Caco-2 (cell line): ENCODE measurements at regions not wholly inside any gene's neighbourhood (a gene's known extent, or its start where the extent isn't known, plus 50 kb on each side); places are given as distances from the start of the nearest gene placed in this dataset.

ENCODE experiments used
- BruUV-seq: library from RNA; stranded (reverse); fragments of 400-500 nt; replicated peaks from 2 replicates; lab custom pipeline; 2021; lab: Mats Ljungman, UMichigan
- CTCF ChIA-PET: fragments of 300-600 bp; sonication (Branson Sonifier 250); formaldehyde crosslinking; loops from one replicate; lab custom pipeline; 2022; ENCODE audit warnings: antibody characterized with exemption; lab: Charles Lee
- POLR2A ChIA-PET: fragments of 300-600 bp; sonication (Branson Sonifier 250); formaldehyde crosslinking; loops from one replicate; lab custom pipeline; 2022; ENCODE audit warnings: antibody characterized with exemption; lab: Charles Lee
- DNase-seq, 2 experiments: peaks; one replicate each; pipeline versions ENCODE4 v3.0.0 to v3.0.0-alpha.2; 2020 to 2022
- H3K27me3 ChIP-seq: replicated peaks from 2 replicates; pipeline ENCODE4 v1.6.0; 2011; ENCODE audit warnings: low read length; ENCODE audit not compliant: control insufficient read depth, insufficient read depth
- H3K36me3 ChIP-seq: 2 replicates; pipeline ENCODE4 v1.5.1; 2011; ENCODE audit warnings: low read length; ENCODE audit not compliant: control insufficient read depth, insufficient read depth
- H3K4me1 ChIP-seq: fragments of 250-450 bp; sonication (Bioruptor Pico); 2 replicates; pipeline ENCODE4 v1.5.1; 2020; ENCODE audit warnings: mild to moderate bottlenecking
- H3K4me3 ChIP-seq: 2 replicates; pipeline ENCODE4 v1.5.1; 2011; ENCODE audit warnings: low read depth, mild to moderate bottlenecking, control low read depth, low read length
- H3K9me3 ChIP-seq: fragments of 250-450 bp; sonication (Bioruptor Pico); 2 replicates; pipeline ENCODE4 v1.5.1; 2020; ENCODE audit warnings: mild to moderate bottlenecking, moderate library complexity
- H3K27ac Mint-ChIP-seq: one replicate; pipeline ENCODE4 v1.8.0; 2022; ENCODE audit warnings: mixed read lengths; ENCODE audit not compliant: unreplicated experiment
- H3K27me3 Mint-ChIP-seq: one replicate; pipeline ENCODE4 v1.8.0; 2022; ENCODE audit warnings: mixed read lengths; ENCODE audit not compliant: insufficient read depth, unreplicated experiment
- H3K36me3 Mint-ChIP-seq: one replicate; pipeline ENCODE4 v1.8.0; 2022; ENCODE audit warnings: mild to moderate bottlenecking, mixed read lengths; ENCODE audit not compliant: insufficient read depth, unreplicated experiment
- H3K4me1 Mint-ChIP-seq: one replicate; pipeline ENCODE4 v1.8.0; 2022; ENCODE audit warnings: low read depth, mixed read lengths; ENCODE audit not compliant: unreplicated experiment
- H3K4me3 Mint-ChIP-seq: one replicate; pipeline ENCODE4 v1.8.0; 2022; ENCODE audit warnings: mild to moderate bottlenecking, moderate library complexity, mixed read lengths; ENCODE audit not compliant: unreplicated experiment
- H3K9me3 Mint-ChIP-seq: one replicate; pipeline ENCODE4 v1.8.0; 2022; ENCODE audit warnings: mixed read lengths; ENCODE audit not compliant: unreplicated experiment
- intact Hi-C: fragments of 100-400 bp; cut with micrococcal nuclease; formaldehyde crosslinking; loops from one replicate; pipeline ENCODE4 v1.10.0; 2022; ENCODE audit not compliant: unreplicated experiment
- TF ChIP-seq, protein P1 (sequence below), 2 experiments: fragments of 200-600 bp in 1 of 2; IDR thresholded peaks; 1 replicate in 1 of 2; 2 replicates in 1 of 2; pipeline versions ENCODE4 v1.5.1 to v1.8.0; 2011 to 2022; ENCODE audit warnings: antibody characterized with exemption in 1 of 2, control low read depth in 1 of 2, inconsistent platforms in 1 of 2, low read depth in 1 of 2, low read length in 1 of 2, mild to moderate bottlenecking in 1 of 2, moderate library complexity in 1 of 2; ENCODE audit not compliant: insufficient read depth in 1 of 2, severe bottlenecking in 1 of 2, unreplicated experiment in 1 of 2

DNA sequence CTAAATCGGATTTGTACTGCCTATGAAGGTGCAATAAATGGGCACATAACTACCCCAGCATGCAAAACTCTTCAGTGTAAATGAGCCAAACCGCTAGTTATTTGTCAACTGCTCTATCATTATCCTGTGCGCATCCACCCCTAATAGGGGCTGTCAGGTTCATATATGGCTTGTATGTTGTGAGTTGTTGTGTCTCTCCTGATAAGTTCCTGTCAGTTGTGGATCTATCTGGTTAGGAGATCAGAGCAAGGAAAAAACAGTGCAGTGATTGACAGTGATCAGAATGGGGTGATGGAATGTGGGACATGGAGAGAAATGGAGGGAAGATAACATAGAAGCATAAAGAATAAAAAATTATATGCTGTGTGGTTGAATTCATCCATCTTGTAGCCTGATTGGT lies 686.9 kb upstream of the ID4 start:
- Histone ChIP-seq H3K4me3 (no peak overlapping the region), H3K4me1 (no peaks in the 10 kb centered on the region), H3K36me3 (no peaks in the 10 kb centered on the region), H3K27me3 (no peaks in the 10 kb centered on the region), H3K9me3 (no peaks in the 10 kb centered on the region)
- H3K27ac Mint-ChIP-seq = no peak overlapping the region
- H3K4me3 Mint-ChIP-seq = no peak overlapping the region
- TF ChIP-seq, protein P1, sequence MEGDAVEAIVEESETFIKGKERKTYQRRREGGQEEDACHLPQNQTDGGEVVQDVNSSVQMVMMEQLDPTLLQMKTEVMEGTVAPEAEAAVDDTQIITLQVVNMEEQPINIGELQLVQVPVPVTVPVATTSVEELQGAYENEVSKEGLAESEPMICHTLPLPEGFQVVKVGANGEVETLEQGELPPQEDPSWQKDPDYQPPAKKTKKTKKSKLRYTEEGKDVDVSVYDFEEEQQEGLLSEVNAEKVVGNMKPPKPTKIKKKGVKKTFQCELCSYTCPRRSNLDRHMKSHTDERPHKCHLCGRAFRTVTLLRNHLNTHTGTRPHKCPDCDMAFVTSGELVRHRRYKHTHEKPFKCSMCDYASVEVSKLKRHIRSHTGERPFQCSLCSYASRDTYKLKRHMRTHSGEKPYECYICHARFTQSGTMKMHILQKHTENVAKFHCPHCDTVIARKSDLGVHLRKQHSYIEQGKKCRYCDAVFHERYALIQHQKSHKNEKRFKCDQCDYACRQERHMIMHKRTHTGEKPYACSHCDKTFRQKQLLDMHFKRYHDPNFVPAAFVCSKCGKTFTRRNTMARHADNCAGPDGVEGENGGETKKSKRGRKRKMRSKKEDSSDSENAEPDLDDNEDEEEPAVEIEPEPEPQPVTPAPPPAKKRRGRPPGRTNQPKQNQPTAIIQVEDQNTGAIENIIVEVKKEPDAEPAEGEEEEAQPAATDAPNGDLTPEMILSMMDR (IDR thresholded peaks at IDR 0.05; ENCODE audit: insufficient read depth in 1 of 2, low read depth in 1 of 2, low read length in 1 of 2, severe bottlenecking in 1 of 2, unreplicated experiment in 1 of 2) = no peak
- no peaks in the 10 kb centered on the region for H3K4me1 Mint-ChIP-seq
- ChIA-PET CTCF (no interaction called here), POLR2A (no interaction called here)
- intact Hi-C loops = no loop called here
- DNase-seq = no peak
- H3K36me3 Mint-ChIP-seq = no peaks in the 10 kb centered on the region
- BruUV-seq = no TSS peak
- peaks cover 5% of the 10 kb centered on the region for H3K27me3 Mint-ChIP-seq
- no peaks in the 10 kb centered on the region for H3K9me3 Mint-ChIP-seq

DNA sequence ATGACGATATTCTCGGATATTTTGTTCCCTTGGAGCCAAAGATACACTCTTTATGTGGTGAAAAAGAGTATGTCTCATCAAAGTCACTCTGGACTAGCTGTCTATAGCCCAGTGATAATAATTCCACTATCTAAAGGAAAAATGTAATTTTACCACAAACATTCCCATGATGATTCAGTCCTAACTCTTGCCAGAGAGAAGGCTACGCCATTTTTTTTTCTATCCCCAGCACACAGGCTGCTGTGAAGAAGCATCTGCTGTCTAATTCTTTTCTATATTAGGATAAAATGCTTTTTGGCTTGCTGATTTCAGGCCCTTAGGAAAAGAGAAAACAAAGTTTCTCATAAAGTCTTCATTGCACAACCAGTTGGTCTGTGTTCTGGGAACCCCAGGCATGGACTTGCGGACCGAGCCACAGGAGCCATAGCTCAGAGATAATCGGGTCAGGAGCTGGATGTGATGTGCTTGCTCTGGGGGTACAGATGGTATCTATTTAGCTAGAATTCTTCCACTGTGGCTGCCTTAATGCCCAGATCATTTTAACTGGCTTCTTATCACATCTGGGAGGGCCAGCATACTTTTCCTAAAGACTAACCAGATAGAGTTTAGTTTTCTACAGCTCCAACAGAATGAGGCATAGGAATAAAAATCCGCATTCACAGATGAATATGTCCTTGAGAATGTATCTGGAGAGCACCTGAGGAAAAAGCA lies 683.7 kb upstream of the ID4 start:
- Mint-ChIP-seq H3K27ac (no peak overlapping the region), H3K4me1 (no peaks in the 10 kb centered on the region), H3K4me3 (no peak overlapping the region), H3K9me3 (no peaks in the 10 kb centered on the region), H3K36me3 (no peaks in the 10 kb centered on the region), H3K27me3 (peaks cover 3% of the 10 kb centered on the region)
- intact Hi-C loops = no loop called here
- TF ChIP-seq, protein P1 (IDR thresholded peaks at IDR 0.05; ENCODE audit: insufficient read depth in 1 of 2, low read depth in 1 of 2, low read length in 1 of 2, severe bottlenecking in 1 of 2, unreplicated experiment in 1 of 2) = no peak
- no peak overlapping the region for H3K4me3 ChIP-seq
- H3K27me3 ChIP-seq = no peaks in the 10 kb centered on the region
- DNase-seq = no peak
- H3K9me3 ChIP-seq = no peaks in the 10 kb centered on the region
- POLR2A ChIA-PET = no interaction called here
- H3K4me1 ChIP-seq = no peaks in the 10 kb centered on the region
- CTCF ChIA-PET = no interaction called here
- H3K36me3 ChIP-seq = no peaks in the 10 kb centered on the region
- BruUV-seq = no TSS peak

DNA sequence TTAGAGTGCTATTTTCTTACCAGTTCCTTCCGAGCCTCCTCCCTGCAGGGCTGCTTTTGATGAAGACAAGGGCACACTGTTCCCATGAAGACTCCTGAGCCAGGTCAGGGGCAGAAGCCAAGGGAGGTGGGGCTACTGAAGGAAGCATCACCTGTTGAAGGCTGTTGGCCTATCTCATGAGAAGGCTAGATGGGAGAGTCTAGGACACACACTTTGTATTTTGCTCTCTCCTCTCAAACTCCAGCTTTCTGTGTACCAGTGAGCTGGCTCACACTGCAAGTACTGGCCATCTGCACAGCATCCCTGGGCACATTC lies 683.2 kb upstream of the ID4 start:
- H3K9me3 ChIP-seq = no peaks in the 10 kb centered on the region
- H3K27ac Mint-ChIP-seq = no peak overlapping the region
- no peaks in the 10 kb centered on the region for H3K4me1 ChIP-seq
- H3K27me3 ChIP-seq = no peaks in the 10 kb centered on the region
- no peak overlapping the region for H3K4me3 ChIP-seq
- DNase-seq = no peak
- H3K4me3 Mint-ChIP-seq = no peak overlapping the region
- POLR2A ChIA-PET = no interaction called here
- H3K27me3 Mint-ChIP-seq = peaks cover 3% of the 10 kb centered on the region
- CTCF ChIA-PET = no interaction called here
- no peaks in the 10 kb centered on the region for H3K9me3 Mint-ChIP-seq
- TF ChIP-seq, protein P1 (IDR thresholded peaks at IDR 0.05; ENCODE audit: insufficient read depth in 1 of 2, low read depth in 1 of 2, low read length in 1 of 2, severe bottlenecking in 1 of 2, unreplicated experiment in 1 of 2) = no peak
- H3K36me3 Mint-ChIP-seq = no peaks in the 10 kb centered on the region
- no peaks in the 10 kb centered on the region for H3K4me1 Mint-ChIP-seq
- no peaks in the 10 kb centered on the region for H3K36me3 ChIP-seq
- intact Hi-C loops = no loop called here
- no TSS peak for BruUV-seq
